ENCODE measurements at regions not wholly inside any gene's neighbourhood (a gene's known extent, or its start where the extent isn't known, plus 50 kb on each side); places are given as distances from the start of the nearest gene placed in this dataset.

DNA sequence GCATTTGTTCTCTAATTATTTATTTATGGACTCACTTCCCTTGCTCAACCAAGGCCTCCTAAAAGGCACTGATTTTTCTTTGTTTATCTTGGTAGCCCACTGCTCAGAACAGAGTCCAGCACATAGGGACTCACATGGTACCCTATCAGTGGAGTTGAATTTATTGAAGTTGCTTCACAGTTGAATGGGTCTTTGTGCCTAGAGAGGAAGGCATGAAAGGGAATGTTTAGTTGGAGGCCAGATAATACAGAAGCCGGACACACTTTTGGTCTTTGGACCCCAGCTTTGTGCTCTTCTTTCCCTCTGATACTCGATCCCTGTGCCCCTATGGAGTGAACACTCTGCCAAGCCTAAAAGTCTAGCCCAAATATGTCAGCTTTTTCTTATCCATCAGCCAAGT is 429.0 kb downstream of the PRDM2 start:
- no peak for DNase-seq (ENCODE audit: low read depth in 1 of 2, low spot score in 1 of 2)
- H3K27me3 ChIP-seq (ENCODE audit: insufficient read depth, poor library complexity, severe bottlenecking): no peaks in the 10 kb centered on the region
- H3K4me3 ChIP-seq (replicated peaks; ENCODE audit: insufficient read depth, low read length): no peak overlapping the region
- TF ChIP-seq POLR2AphosphoS5 (IDR thresholded peaks at IDR 0.05; ENCODE audit: low read depth) (no peak), SPI1 (IDR thresholded peaks at IDR 0.05; ENCODE audit: borderline replicate concordance, low read depth) (no peak)
- TF ChIP-seq, protein P1, sequence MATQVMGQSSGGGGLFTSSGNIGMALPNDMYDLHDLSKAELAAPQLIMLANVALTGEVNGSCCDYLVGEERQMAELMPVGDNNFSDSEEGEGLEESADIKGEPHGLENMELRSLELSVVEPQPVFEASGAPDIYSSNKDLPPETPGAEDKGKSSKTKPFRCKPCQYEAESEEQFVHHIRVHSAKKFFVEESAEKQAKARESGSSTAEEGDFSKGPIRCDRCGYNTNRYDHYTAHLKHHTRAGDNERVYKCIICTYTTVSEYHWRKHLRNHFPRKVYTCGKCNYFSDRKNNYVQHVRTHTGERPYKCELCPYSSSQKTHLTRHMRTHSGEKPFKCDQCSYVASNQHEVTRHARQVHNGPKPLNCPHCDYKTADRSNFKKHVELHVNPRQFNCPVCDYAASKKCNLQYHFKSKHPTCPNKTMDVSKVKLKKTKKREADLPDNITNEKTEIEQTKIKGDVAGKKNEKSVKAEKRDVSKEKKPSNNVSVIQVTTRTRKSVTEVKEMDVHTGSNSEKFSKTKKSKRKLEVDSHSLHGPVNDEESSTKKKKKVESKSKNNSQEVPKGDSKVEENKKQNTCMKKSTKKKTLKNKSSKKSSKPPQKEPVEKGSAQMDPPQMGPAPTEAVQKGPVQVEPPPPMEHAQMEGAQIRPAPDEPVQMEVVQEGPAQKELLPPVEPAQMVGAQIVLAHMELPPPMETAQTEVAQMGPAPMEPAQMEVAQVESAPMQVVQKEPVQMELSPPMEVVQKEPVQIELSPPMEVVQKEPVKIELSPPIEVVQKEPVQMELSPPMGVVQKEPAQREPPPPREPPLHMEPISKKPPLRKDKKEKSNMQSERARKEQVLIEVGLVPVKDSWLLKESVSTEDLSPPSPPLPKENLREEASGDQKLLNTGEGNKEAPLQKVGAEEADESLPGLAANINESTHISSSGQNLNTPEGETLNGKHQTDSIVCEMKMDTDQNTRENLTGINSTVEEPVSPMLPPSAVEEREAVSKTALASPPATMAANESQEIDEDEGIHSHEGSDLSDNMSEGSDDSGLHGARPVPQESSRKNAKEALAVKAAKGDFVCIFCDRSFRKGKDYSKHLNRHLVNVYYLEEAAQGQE (IDR thresholded peaks at IDR 0.05; ENCODE audit: insufficient replicate concordance, low read depth): no peak
- H3K27ac ChIP-seq (replicated peaks): no peak overlapping the region

DNA sequence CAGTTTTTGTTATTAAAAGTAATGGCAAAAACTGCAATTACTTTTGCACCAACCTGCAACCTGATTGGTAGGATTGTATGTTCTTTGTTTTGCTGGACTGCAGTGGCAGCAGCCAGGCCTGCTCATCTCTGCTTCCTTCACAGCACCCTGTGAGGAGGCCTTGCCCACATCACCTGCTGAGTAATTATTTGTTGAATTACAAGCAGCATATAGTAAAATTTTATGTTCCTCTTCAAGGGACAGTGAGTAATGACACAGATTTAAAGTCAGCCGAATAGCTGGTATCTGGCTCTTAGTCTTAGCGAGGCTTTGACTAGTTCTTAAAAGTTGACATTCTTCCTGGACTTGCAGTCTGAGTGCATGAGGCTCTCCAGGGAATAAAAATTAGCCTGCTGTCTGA is 435.1 kb downstream of the PRDM2 start:
- H3K27me3 ChIP-seq (ENCODE audit: insufficient read depth, poor library complexity, severe bottlenecking): no peaks in the 10 kb centered on the region
- DNase-seq (ENCODE audit: low read depth in 1 of 2, low spot score in 1 of 2): no peak
- H3K27ac ChIP-seq (replicated peaks): no peak overlapping the region
- TF ChIP-seq SPI1 (IDR thresholded peaks at IDR 0.05; ENCODE audit: borderline replicate concordance, low read depth) (no peak), GABPA (IDR thresholded peaks at IDR 0.05; ENCODE audit: low read depth) (no peak), POLR2AphosphoS5 (IDR thresholded peaks at IDR 0.05; ENCODE audit: low read depth) (no peak)
- TF ChIP-seq, protein P1 (IDR thresholded peaks at IDR 0.05; ENCODE audit: insufficient replicate concordance, low read depth): no peak
- TF ChIP-seq, protein P2, sequence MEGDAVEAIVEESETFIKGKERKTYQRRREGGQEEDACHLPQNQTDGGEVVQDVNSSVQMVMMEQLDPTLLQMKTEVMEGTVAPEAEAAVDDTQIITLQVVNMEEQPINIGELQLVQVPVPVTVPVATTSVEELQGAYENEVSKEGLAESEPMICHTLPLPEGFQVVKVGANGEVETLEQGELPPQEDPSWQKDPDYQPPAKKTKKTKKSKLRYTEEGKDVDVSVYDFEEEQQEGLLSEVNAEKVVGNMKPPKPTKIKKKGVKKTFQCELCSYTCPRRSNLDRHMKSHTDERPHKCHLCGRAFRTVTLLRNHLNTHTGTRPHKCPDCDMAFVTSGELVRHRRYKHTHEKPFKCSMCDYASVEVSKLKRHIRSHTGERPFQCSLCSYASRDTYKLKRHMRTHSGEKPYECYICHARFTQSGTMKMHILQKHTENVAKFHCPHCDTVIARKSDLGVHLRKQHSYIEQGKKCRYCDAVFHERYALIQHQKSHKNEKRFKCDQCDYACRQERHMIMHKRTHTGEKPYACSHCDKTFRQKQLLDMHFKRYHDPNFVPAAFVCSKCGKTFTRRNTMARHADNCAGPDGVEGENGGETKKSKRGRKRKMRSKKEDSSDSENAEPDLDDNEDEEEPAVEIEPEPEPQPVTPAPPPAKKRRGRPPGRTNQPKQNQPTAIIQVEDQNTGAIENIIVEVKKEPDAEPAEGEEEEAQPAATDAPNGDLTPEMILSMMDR (IDR thresholded peaks at IDR 0.05; ENCODE audit: insufficient read depth, low read length): no peak
- no peak overlapping the region for H3K4me3 ChIP-seq (replicated peaks; ENCODE audit: insufficient read depth, low read length)

DNA sequence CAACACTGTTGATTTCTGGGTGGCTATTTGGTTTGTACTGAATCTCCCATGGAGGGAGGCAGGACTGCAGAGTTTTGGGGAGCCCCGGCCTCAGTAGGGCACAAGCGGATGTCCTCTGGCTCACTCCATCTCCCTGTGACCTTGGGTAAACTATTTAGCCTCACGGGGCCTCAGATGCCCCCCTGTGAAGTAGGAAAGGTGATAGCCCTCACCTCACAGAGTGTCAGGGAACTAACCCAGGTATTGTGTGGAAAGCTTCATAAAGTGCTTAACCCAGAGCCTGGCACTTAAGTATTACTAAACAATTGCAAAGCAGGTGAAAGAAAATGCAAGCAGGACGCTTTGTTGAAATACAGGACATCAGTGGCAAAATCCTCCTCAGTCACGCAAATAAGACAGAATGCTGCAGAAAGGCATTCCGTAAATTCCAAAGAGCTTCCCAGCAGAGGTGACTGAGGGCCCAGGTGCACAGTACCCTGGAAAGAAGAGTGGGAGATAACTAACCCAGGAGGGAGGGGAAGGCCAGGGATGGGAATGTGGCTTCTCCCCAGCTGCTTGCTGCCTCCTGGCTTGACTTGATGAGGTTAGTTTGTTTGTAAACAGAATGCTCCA is 436.3 kb downstream of the PRDM2 start:
- H3K27ac ChIP-seq (replicated peaks): no peak overlapping the region
- H3K4me3 ChIP-seq (replicated peaks; ENCODE audit: insufficient read depth, low read length): no peak overlapping the region
- TF ChIP-seq GABPA (IDR thresholded peaks at IDR 0.05; ENCODE audit: low read depth): no peak
- no peak for TF ChIP-seq POLR2AphosphoS5 (IDR thresholded peaks at IDR 0.05; ENCODE audit: low read depth)
- H3K27me3 ChIP-seq (ENCODE audit: insufficient read depth, poor library complexity, severe bottlenecking): no peaks in the 10 kb centered on the region
- no peak for DNase-seq (ENCODE audit: low read depth in 1 of 2, low spot score in 1 of 2)

DNA sequence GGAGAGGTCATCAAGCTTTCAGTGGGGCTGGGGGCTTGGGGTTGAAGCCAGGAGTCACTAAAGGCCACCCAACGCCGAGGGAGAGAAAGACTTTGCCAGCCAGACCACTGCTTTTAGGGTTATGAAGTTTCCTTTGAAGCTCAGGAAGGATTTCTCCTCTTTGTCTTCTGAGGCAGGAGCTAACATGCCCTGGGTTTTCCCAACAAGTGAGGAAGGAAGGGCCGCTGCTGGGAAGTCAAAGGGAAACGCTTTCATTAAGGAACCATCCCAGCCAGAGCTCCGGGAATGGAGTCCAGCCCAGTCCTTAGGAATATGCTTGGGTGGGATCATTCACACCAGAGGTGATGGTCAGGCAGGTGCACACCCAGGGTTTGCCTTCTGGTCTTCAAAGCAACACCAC is 436.9 kb downstream of the PRDM2 start:
- TF ChIP-seq, protein P2 (IDR thresholded peaks at IDR 0.05; ENCODE audit: insufficient read depth, low read length): no peak
- TF ChIP-seq, protein P1 (IDR thresholded peaks at IDR 0.05; ENCODE audit: insufficient replicate concordance, low read depth): no peak
- no peak for TF ChIP-seq POLR2AphosphoS5 (IDR thresholded peaks at IDR 0.05; ENCODE audit: low read depth)
- TF ChIP-seq GABPA (IDR thresholded peaks at IDR 0.05; ENCODE audit: low read depth): no peak
- no peak for TF ChIP-seq SPI1 (IDR thresholded peaks at IDR 0.05; ENCODE audit: borderline replicate concordance, low read depth)
- no peaks in the 10 kb centered on the region for H3K27me3 ChIP-seq (ENCODE audit: insufficient read depth, poor library complexity, severe bottlenecking)
- H3K27ac ChIP-seq (replicated peaks): no peak overlapping the region
- no peak for DNase-seq (ENCODE audit: low read depth in 1 of 2, low spot score in 1 of 2)
- no peak overlapping the region for H3K4me3 ChIP-seq (replicated peaks; ENCODE audit: insufficient read depth, low read length)
